ENCODE measurements at regions not wholly inside any gene's neighbourhood (a gene's known extent, or its start where the extent isn't known, plus 50 kb on each side); places are given as distances from the start of the nearest gene placed in this dataset.

DNA sequence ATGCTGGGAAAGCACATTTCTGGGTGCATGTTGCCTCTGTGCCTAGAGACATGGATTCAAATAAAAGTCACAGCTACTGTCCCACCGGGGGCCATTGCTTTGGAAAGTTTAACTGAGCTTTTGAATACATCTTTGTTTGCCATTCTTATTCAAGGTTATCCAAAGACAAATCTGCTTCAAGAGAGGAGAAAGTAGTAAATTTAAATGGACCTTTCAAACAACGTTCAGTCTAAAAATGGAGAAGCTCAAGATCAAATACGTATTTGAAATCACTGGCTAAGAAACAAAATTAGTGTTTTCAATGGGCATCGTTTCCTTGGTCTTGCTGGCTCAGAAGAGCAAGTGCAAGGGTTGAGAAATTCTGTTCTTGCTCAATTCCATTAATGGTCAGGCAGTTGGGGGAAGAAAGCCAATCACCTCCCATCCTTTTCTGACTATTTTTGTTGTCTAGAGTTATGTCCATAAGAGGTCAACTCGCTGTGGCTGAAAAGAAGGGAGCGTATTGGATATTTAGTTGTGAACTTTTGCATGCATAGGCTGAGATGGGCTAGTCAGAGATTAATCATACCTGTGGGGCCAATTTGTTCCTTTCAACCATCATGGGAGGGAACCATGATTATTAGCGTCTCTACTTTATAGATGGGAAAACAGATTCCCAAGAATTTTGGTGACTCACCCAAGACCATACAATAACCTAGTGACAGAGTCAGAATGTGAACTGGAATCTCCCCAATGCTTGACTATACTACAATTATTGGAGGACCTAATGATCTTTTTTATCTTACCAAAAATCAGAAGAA lies 276.2 kb upstream of the TNC start:
- Histone ChIP-seq H3K4me3 (ENCODE audit: low read depth, low read length) (no peak overlapping the region), H3K36me3 (ENCODE audit: control insufficient read depth, insufficient read depth, low read length) (no peaks in the 10 kb centered on the region), H3K27me3 (ENCODE audit: control insufficient read depth, insufficient read depth, low read length) (no peaks in the 10 kb centered on the region)
- ChIA-PET CTCF (interaction anchor here (0.6 to 1.8 kb wide), 2 partner anchors 12 to 554 kb away, joined by 3 to 5 read pairs; no protein-coding TSS in a partner anchor), POLR2A (no interaction called here)
- TF ChIP-seq, protein P1, sequence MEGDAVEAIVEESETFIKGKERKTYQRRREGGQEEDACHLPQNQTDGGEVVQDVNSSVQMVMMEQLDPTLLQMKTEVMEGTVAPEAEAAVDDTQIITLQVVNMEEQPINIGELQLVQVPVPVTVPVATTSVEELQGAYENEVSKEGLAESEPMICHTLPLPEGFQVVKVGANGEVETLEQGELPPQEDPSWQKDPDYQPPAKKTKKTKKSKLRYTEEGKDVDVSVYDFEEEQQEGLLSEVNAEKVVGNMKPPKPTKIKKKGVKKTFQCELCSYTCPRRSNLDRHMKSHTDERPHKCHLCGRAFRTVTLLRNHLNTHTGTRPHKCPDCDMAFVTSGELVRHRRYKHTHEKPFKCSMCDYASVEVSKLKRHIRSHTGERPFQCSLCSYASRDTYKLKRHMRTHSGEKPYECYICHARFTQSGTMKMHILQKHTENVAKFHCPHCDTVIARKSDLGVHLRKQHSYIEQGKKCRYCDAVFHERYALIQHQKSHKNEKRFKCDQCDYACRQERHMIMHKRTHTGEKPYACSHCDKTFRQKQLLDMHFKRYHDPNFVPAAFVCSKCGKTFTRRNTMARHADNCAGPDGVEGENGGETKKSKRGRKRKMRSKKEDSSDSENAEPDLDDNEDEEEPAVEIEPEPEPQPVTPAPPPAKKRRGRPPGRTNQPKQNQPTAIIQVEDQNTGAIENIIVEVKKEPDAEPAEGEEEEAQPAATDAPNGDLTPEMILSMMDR (IDR thresholded peaks at IDR 0.05; ENCODE audit: insufficient read depth, low read depth, low read length) = no peak
- DNase-seq (ENCODE audit: low read depth) = no peak

GRCh38 chr9:115395511-115396021 lies 277.6 kb upstream of the TNC start:
- no peak overlapping the region for H3K4me3 ChIP-seq (ENCODE audit: low read depth, low read length)
- CTCF ChIA-PET = interaction anchor here (0.7 kb wide), 2 partner anchors 26 to 128 kb away, joined by 3 read pairs; no protein-coding TSS in a partner anchor
- H3K36me3 ChIP-seq (ENCODE audit: control insufficient read depth, insufficient read depth, low read length) = no peaks in the 10 kb centered on the region
- POLR2A ChIA-PET = interaction anchor here (0.6 kb wide), 1 partner anchor 387 kb away, joined by 3 read pairs; no protein-coding TSS in a partner anchor
- TF ChIP-seq, protein P1 (IDR thresholded peaks at IDR 0.05; ENCODE audit: insufficient read depth, low read depth, low read length) = no peak
- no peak for DNase-seq (ENCODE audit: low read depth)
- H3K27me3 ChIP-seq (ENCODE audit: control insufficient read depth, insufficient read depth, low read length) = no peaks in the 10 kb centered on the region

DNA sequence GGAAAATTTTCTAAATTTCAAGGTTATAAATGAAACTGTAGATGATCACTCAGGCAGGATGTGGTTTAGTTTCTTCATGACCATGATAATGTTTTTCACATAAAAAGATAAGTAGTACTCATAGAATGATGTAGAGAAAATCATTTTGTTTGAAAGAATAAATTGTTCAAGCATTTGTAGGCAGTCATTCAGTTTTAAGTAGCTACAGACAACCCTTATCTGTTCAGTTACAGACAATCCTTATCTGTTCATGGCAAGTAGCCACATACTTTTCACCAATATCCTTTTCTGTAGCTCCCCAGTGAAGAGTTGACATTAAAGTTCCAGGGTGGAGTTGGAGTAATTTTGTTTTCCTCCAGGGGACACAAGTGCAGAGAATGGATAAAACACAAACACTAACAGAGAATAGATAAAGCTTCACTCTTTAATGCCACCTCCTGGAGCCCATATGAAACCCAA lies 278.1 kb upstream of the TNC start:
- no peaks in the 10 kb centered on the region for H3K36me3 ChIP-seq (ENCODE audit: control insufficient read depth, insufficient read depth, low read length)
- ChIA-PET CTCF (no interaction called here), POLR2A (interaction anchor here (0.6 to 0.7 kb wide), 2 partner anchors 388 to 1651 kb away, joined by 3 read pairs; no protein-coding TSS in a partner anchor)
- H3K4me3 ChIP-seq (ENCODE audit: low read depth, low read length) = no peak overlapping the region
- TF ChIP-seq, protein P1 (IDR thresholded peaks at IDR 0.05; ENCODE audit: insufficient read depth, low read depth, low read length) = 0 out of 2 replicates have a peak, but pooled peaks have one; percentile 3
- DNase-seq (ENCODE audit: low read depth) = no peak
- H3K27me3 ChIP-seq (ENCODE audit: control insufficient read depth, insufficient read depth, low read length) = no peaks in the 10 kb centered on the region

DNA sequence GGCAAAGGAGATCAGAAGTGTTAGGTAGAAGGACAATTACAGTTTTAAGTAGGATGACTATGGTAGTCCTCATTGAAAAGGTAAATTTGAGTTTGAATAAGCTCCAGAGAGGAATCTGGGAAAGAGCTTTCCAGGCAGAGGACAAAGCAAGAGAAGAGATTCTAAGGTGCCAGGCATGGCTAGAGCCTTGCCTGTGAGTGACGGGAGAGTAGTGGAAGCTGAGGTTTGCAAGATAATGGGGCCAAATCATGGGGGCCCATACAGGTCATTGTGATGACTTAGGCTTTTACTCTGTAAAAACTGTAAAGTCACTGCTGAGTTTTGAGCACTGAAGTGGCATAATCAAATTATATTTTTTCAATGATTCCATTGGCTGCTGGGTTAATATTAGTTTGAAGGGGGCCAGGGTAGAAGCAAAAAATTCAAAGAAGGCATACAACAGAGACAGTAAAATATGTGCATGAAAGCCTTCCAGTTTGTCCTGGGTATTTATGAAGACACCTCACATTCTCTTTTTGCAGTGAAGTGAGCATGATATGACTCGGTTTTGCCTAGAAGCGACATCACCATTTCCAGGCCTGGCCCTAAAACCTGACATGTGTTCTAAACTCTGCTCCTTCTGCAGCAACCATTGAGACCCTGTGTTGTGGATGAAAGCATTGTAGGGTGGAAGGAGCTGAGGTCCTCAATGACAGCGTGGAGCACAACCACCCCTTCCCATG lies 279.8 kb upstream of the TNC start:
- ChIA-PET POLR2A (no interaction called here), CTCF (interaction anchor here (0.5 kb wide), 1 partner anchor 136 kb away, joined by 3 read pairs; no protein-coding TSS in a partner anchor)
- no peak overlapping the region for H3K4me3 ChIP-seq (ENCODE audit: low read depth, low read length)
- TF ChIP-seq, protein P1 (IDR thresholded peaks at IDR 0.05; ENCODE audit: insufficient read depth, low read depth, low read length) = no peak
- H3K27me3 ChIP-seq (ENCODE audit: control insufficient read depth, insufficient read depth, low read length) = no peaks in the 10 kb centered on the region
- H3K36me3 ChIP-seq (ENCODE audit: control insufficient read depth, insufficient read depth, low read length) = no peaks in the 10 kb centered on the region
- DNase-seq (ENCODE audit: low read depth) = no peak

GRCh38 chr9:115398313-115398650 lies 280.3 kb upstream of the TNC start:
- CTCF ChIA-PET = interaction anchor here (0.5 kb wide), 1 partner anchor 136 kb away, joined by 3 read pairs; no protein-coding TSS in a partner anchor
- Histone ChIP-seq H3K27me3 (ENCODE audit: control insufficient read depth, insufficient read depth, low read length) (no peaks in the 10 kb centered on the region), H3K4me3 (ENCODE audit: low read depth, low read length) (no peak overlapping the region), H3K36me3 (ENCODE audit: control insufficient read depth, insufficient read depth, low read length) (no peaks in the 10 kb centered on the region)
- TF ChIP-seq, protein P1 (IDR thresholded peaks at IDR 0.05; ENCODE audit: insufficient read depth, low read depth, low read length) = no peak
- POLR2A ChIA-PET = interaction anchor here (0.5 kb wide), 1 partner anchor 366 kb away, joined by 3 read pairs; no protein-coding TSS in a partner anchor
- DNase-seq (ENCODE audit: low read depth) = no peak
